ENCODE measurements at regions not wholly inside any gene's neighbourhood (a gene's known extent, or its start where the extent isn't known, plus 50 kb on each side); places are given as distances from the start of the nearest gene placed in this dataset.

DNA sequence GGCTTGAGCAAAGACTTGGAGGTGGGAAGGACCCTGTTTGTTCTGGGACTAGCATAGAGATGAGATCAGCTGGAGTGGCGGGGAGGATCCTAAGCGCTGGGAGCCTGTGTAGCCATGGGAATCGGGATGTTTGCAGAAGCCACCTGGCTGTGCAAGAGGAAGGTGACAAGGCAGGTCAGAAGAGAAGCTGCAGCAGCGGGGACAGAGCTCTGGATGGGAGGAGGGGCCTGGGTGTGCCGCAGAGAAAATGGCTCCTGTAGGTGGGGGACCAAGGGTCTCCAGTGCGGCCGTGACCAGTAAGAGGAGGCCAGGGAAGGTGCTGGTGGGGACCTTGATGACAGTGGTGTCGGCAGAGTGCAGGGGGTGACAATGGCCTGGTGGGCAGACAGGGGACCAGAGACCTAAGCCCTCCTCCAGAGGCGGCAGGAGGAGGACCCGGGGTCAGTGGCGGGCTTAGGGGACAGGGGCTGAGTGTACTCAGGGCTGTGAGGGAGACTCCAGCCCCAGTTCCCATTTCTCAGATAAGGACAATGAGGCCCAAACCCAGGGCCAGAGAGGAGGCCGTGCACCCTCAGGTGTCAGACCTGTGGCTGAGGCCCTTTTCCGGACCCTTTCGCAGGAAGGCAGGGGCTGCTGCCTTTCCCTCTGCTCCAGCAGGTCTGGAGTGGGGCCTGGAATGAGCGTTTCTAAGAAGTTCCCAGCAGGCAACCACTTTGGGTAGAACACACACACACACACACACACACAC, 206.6 kb upstream of the RTL1 start:
- H3K4me3 ChIP-seq (ENCODE audit: low read depth, low read length), result no peak overlapping the region
- no peak overlapping the region for H3K9ac ChIP-seq (ENCODE audit: low read depth, low read length)

DNA sequence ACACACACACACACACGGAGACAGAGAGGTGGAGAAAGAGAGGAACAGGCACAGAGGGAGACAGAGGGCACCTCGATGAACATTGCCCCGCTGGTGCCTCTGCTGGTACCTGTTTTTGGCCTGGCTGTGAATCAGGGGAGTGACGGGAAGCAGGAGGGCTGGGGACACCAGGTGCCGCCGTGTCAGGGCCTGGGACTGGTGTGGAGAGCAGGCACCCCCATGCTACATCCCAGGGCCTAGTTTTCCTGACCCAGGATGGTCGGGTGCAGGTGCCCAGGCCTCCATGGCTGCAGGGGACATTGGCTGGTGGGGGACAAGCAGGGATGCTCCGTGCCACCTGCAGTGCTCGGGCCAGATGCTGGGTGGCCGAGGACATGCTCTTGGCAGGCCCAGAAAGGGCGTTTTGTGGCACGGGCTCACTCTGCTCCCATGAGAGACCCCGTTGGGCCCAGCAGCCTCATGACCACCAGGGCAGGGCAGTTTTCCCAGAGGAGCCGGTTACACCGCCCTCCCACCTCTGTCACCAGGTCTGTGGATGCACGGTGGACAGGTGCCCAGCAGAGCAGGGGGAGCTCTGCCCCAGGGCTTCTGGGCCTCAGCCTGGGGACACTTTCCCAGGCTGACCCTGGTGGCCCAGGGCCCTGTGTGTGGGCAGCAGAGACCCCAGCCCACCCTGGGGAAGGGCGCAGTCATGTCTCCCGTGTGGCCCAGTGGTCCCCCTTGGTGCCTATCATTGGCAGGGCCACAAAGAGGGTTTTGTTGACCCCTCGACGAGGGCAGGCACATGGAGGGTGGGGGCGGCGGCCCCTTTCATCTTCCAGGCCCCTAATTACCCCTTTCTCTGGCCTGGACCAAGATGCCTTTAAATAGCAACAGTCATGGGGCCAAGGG, 207.5 kb upstream of the RTL1 start:
- H3K9me3 ChIP-seq (ENCODE audit: control insufficient read depth, insufficient read depth, low read length), result no peaks in the 10 kb centered on the region

More for the DNA sequence above, 206.6 kb upstream of the RTL1 start:
- Histone ChIP-seq H3K4me1 (ENCODE audit: control insufficient read depth, insufficient read depth, low read length) (no peaks in the 10 kb centered on the region), H3K9me3 (ENCODE audit: control insufficient read depth, insufficient read depth, low read length) (no peaks in the 10 kb centered on the region), H3K27me3 (ENCODE audit: control insufficient read depth, insufficient read depth, low read length) (no peaks in the 10 kb centered on the region), H3K36me3 (ENCODE audit: control insufficient read depth, insufficient read depth, low read length) (no peaks in the 10 kb centered on the region)

GRCh38 chr14:101111620-101112290, 208.2 kb upstream of the RTL1 start:
- no peak overlapping the region for H3K9ac ChIP-seq (ENCODE audit: low read depth, low read length)

More for the DNA sequence above, 207.5 kb upstream of the RTL1 start:
- Histone ChIP-seq H3K27me3 (ENCODE audit: control insufficient read depth, insufficient read depth, low read length) (no peaks in the 10 kb centered on the region), H3K4me1 (ENCODE audit: control insufficient read depth, insufficient read depth, low read length) (no peaks in the 10 kb centered on the region), H3K9ac (ENCODE audit: low read depth, low read length) (no peak overlapping the region), H3K4me3 (ENCODE audit: low read depth, low read length) (no peak overlapping the region), H3K36me3 (ENCODE audit: control insufficient read depth, insufficient read depth, low read length) (no peaks in the 10 kb centered on the region)

DNA sequence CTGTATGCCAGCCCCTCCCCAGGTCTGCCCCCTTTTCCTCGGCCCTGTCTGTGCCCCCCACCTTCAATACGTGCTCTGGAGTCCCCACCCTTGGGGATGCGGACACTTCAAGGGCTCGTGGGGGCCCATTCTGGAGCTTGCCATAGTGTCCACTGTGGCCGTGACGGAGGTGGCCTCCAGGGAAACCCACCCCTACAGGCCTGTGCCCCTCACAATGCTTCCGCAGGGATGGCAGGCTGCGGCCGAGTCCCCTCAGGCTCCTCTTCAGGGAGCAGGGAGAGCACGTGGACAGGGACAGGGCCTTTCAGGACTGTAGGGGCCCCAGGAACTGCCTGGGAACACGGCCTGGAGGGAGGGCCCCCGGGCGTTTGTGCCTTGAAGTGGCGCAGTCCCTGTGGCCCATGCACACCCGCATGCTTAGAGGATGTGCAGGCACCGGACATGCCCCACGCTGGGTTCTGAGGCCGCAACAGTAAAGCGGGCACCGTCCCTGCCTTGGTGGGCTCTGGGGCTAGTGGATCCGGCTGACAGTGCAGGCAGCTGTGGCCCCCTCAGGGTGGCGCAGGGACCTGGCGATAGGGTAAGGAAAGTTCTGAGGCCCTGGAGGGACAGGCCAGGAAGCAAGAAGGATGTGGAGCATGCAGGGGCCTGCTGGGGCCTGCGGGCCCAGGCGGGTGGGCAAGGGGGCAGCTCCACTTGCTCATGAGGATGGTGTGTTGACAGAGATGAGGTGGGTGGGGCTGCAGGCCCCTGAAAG, 209.0 kb upstream of the RTL1 start:
- Histone ChIP-seq H3K9me3 (ENCODE audit: control insufficient read depth, insufficient read depth, low read length) (no peaks in the 10 kb centered on the region), H3K9ac (ENCODE audit: low read depth, low read length) (no peak overlapping the region), H3K4me1 (ENCODE audit: control insufficient read depth, insufficient read depth, low read length) (no peaks in the 10 kb centered on the region), H3K4me3 (ENCODE audit: low read depth, low read length) (no peak overlapping the region), H3K36me3 (ENCODE audit: control insufficient read depth, insufficient read depth, low read length) (no peaks in the 10 kb centered on the region), H3K27me3 (ENCODE audit: control insufficient read depth, insufficient read depth, low read length) (no peaks in the 10 kb centered on the region)

More at GRCh38 chr14:101111620-101112290, 208.2 kb upstream of the RTL1 start:
- Histone ChIP-seq H3K4me3 (ENCODE audit: low read depth, low read length) (no peak overlapping the region), H3K36me3 (ENCODE audit: control insufficient read depth, insufficient read depth, low read length) (no peaks in the 10 kb centered on the region), H3K4me1 (ENCODE audit: control insufficient read depth, insufficient read depth, low read length) (no peaks in the 10 kb centered on the region), H3K27me3 (ENCODE audit: control insufficient read depth, insufficient read depth, low read length) (no peaks in the 10 kb centered on the region), H3K9me3 (ENCODE audit: control insufficient read depth, insufficient read depth, low read length) (no peaks in the 10 kb centered on the region)

DNA sequence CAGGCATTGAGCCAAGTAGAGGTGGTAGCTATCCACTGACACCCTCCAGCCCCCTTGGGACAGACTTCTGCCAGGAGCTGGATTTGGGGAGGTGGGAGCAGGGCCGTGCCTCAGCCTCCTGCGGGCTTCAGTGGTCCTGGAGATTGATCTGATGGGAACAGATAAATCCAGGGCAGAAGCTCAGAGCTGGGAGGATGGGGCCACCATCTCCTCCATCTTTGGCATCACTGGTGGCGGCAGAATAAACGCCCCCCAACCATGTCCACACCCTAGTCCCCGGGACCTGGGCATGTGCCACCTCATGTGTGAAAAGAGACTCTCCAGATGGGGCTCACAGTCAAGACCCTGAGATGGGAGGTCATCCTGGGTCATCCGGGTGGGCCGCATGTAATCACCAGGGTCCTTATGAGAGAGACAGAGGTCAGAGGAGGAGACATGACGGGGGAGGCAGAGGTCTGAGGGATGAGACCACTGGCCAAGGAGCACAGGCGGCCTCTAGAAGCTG, 209.6 kb upstream of the RTL1 start:
- Histone ChIP-seq H3K9ac (ENCODE audit: low read depth, low read length) (no peak overlapping the region), H3K4me3 (ENCODE audit: low read depth, low read length) (no peak overlapping the region), H3K4me1 (ENCODE audit: control insufficient read depth, insufficient read depth, low read length) (no peaks in the 10 kb centered on the region), H3K9me3 (ENCODE audit: control insufficient read depth, insufficient read depth, low read length) (no peaks in the 10 kb centered on the region), H3K27me3 (ENCODE audit: control insufficient read depth, insufficient read depth, low read length) (no peaks in the 10 kb centered on the region), H3K36me3 (ENCODE audit: control insufficient read depth, insufficient read depth, low read length) (no peaks in the 10 kb centered on the region)

DNA sequence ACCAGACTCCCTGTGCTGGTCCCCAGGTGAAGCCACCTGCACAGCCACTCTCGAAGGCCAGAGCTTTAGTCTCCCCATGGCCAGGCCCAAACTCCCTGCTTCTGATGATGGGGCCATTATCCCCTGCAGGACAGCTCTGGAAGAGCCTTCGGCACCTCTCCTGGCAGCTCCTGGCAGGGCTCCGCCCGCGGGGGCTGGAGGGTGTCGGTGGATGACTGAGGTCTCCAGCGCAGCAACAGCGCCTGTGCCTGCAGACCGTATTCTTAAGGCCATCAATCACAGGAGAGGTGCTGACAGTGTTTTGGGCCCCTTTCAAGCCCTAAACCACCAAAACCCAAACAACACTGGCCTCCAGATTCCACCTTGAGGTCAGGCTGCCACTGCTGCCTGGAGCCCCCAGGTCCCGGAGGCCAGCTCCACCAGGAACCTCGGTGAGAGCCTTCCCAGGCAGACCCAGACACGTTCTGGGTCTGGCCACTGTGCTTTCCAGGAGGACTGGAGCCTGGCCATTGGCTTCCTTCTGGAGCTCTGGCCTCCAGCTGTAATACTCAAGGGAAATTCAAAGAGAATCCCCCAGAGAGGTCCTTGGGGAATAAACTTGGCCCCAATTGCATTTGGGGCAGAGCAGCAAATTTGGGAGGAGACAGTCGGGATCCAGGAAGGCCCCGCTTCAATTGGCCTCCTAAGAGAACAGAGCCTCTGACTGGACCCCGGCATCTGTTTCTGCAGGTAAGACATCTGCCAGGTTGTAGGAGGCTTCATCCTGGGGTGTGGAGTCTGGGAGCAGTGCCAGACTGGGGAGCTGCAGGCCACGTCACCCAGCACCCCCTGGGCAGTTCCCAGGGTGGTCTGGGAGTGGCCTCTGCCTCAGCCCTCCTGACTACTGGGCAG, 210.6 kb upstream of the RTL1 start:
- no peaks in the 10 kb centered on the region for H3K36me3 ChIP-seq (ENCODE audit: control insufficient read depth, insufficient read depth, low read length)
- H3K4me1 ChIP-seq (ENCODE audit: control insufficient read depth, insufficient read depth, low read length), result no peaks in the 10 kb centered on the region
- no peak overlapping the region for H3K4me3 ChIP-seq (ENCODE audit: low read depth, low read length)
- no peaks in the 10 kb centered on the region for H3K27me3 ChIP-seq (ENCODE audit: control insufficient read depth, insufficient read depth, low read length)
- no peak overlapping the region for H3K9ac ChIP-seq (ENCODE audit: low read depth, low read length)
- H3K9me3 ChIP-seq (ENCODE audit: control insufficient read depth, insufficient read depth, low read length), result no peaks in the 10 kb centered on the region

DNA sequence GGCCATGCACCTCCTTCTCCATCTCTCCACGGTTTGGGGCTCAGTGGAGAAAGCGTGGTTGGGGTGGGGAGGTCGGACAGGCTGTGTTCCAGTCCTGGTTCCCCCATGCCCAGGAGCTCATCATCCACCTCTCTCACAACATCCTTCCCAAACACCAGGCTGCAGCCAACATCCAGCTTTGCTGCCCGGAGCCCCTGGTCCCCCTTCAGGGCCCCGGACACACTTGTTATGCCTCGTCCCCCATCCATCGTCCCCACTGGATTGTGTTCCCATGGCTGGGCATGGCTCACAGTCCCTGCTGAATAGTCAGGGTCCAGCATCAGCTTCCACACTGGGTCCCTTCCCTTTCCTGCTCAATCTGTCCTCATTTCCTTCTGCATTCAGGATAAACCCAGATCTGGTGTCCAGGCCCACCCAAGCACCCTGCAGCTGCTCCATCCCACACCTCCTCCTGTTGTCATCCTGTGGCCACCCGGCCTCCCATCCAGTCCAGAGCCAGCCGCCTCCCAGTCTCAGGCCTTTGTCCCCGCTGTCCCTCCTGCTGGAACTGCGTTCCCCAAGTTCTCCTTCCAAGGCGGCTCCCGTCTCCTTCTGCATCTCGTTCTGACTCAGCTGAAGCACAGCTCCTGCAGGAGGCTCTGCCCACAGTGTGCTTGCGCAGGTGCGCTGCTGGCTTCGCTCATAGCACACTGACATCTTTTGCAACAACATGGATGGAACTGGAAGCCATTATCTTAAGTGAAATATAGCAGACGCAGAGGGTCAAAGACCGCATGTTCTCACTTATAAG, 211.4 kb upstream of the RTL1 start:
- Histone ChIP-seq H3K27me3 (ENCODE audit: control insufficient read depth, insufficient read depth, low read length) (no peaks in the 10 kb centered on the region), H3K9ac (ENCODE audit: low read depth, low read length) (no peak overlapping the region), H3K36me3 (ENCODE audit: control insufficient read depth, insufficient read depth, low read length) (no peaks in the 10 kb centered on the region), H3K4me3 (ENCODE audit: low read depth, low read length) (no peak overlapping the region), H3K9me3 (ENCODE audit: control insufficient read depth, insufficient read depth, low read length) (no peaks in the 10 kb centered on the region), H3K4me1 (ENCODE audit: control insufficient read depth, insufficient read depth, low read length) (no peaks in the 10 kb centered on the region)

DNA sequence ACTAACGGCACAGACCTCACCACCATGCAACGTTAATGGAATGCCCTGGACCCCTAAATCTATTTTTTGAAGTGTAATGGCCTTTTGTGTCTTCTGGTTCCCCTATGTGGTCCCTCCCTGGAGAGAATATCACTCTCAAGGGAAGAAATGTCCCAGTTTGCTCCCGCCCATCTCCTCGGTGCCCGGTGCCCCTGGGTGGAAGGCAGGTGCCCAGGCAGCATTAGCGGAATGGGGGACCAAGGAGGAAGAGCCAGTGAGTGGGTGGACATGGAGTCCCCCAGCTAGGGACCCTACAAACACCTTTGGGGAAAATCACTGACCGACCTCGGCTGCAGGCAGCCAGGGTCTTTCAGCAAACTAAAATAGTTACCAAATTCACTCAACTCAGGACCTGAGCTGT, 212.1 kb upstream of the RTL1 start:
- H3K27me3 ChIP-seq (ENCODE audit: control insufficient read depth, insufficient read depth, low read length), result no peaks in the 10 kb centered on the region
- H3K36me3 ChIP-seq (ENCODE audit: control insufficient read depth, insufficient read depth, low read length), result no peaks in the 10 kb centered on the region
- H3K4me3 ChIP-seq (ENCODE audit: low read depth, low read length), result no peak overlapping the region
- no peak overlapping the region for H3K9ac ChIP-seq (ENCODE audit: low read depth, low read length)
- no peaks in the 10 kb centered on the region for H3K9me3 ChIP-seq (ENCODE audit: control insufficient read depth, insufficient read depth, low read length)
- no peaks in the 10 kb centered on the region for H3K4me1 ChIP-seq (ENCODE audit: control insufficient read depth, insufficient read depth, low read length)

GRCh38 chr14:101116065-101116464, 212.5 kb upstream of the RTL1 start:
- H3K36me3 ChIP-seq (ENCODE audit: control insufficient read depth, insufficient read depth, low read length), result no peaks in the 10 kb centered on the region
- no peak overlapping the region for H3K4me3 ChIP-seq (ENCODE audit: low read depth, low read length)
- no peaks in the 10 kb centered on the region for H3K9me3 ChIP-seq (ENCODE audit: control insufficient read depth, insufficient read depth, low read length)
- no peak overlapping the region for H3K9ac ChIP-seq (ENCODE audit: low read depth, low read length)
- H3K27me3 ChIP-seq (ENCODE audit: control insufficient read depth, insufficient read depth, low read length), result no peaks in the 10 kb centered on the region
- no peaks in the 10 kb centered on the region for H3K4me1 ChIP-seq (ENCODE audit: control insufficient read depth, insufficient read depth, low read length)

DNA sequence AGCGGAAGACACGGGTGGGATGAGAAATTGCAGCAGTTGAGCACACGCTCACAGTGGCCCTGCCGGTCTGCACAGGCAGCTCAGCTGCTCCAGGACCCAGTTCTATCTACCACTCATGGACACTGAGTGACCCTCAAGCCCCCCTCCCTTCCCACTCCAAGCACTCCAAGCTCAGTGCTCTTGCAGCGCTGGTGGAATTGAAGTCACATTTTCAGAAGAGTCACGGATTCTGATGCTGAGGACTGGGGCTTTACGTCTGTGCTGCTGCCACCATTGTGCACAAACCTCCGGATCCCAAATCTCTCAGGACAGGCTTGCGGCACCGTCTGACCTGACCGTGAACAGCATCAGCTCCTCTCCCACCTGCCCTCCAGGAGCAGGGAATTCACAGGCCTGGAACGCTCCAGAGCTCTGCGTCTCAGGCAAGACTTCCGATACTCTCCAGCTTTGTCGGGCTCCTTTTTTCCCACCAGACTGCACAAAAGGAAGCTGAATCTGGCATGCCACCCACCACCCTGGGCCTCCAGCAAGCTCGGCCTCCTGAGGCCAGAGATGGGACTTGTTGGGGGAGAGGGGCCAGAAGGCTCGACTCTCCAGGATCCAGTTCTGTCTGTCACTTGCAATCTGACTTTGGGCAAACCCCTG, 213.1 kb upstream of the RTL1 start:
- Histone ChIP-seq H3K4me1 (ENCODE audit: control insufficient read depth, insufficient read depth, low read length) (no peaks in the 10 kb centered on the region), H3K9ac (ENCODE audit: low read depth, low read length) (no peak overlapping the region), H3K9me3 (ENCODE audit: control insufficient read depth, insufficient read depth, low read length) (no peaks in the 10 kb centered on the region), H3K27me3 (ENCODE audit: control insufficient read depth, insufficient read depth, low read length) (no peaks in the 10 kb centered on the region), H3K36me3 (ENCODE audit: control insufficient read depth, insufficient read depth, low read length) (no peaks in the 10 kb centered on the region), H3K4me3 (ENCODE audit: low read depth, low read length) (no peak overlapping the region)

Measured in iPS-15b (cell line).